Calu3 (cell line): ENCODE measurements at regions not wholly inside any gene's neighbourhood (a gene's known extent, or its start where the extent isn't known, plus 50 kb on each side); places are given as distances from the start of the nearest gene placed in this dataset.

Experiments
- BruUV-seq: library from RNA; stranded (reverse); fragments of 400-500 nt; replicated peaks from 2 replicates; lab custom pipeline; 2021; lab: Mats Ljungman, UMichigan
- CTCF ChIA-PET: fragments of 300-600 bp; sonication (Branson Sonifier 250); formaldehyde crosslinking; loops from one replicate; lab custom pipeline; 2022; ENCODE audit warnings: antibody characterized with exemption; lab: Charles Lee
- DNase-seq: peaks from one replicate; pipeline ENCODE4 v3.0.0; 2022
- H3K27ac Mint-ChIP-seq: one replicate; pipeline ENCODE4 v1.8.0; 2022; ENCODE audit warnings: mixed read lengths; ENCODE audit not compliant: unreplicated experiment
- H3K27me3 Mint-ChIP-seq: one replicate; pipeline ENCODE4 v1.8.0; 2022; ENCODE audit warnings: mixed read lengths; ENCODE audit not compliant: unreplicated experiment
- H3K36me3 Mint-ChIP-seq: one replicate; pipeline ENCODE4 v1.8.0; 2022; ENCODE audit warnings: mild to moderate bottlenecking, moderate library complexity, mixed read lengths; ENCODE audit not compliant: insufficient read depth, unreplicated experiment
- H3K4me1 Mint-ChIP-seq: one replicate; pipeline ENCODE4 v1.8.0; 2022; ENCODE audit warnings: mild to moderate bottlenecking, low read depth, mixed read lengths; ENCODE audit not compliant: unreplicated experiment
- H3K4me3 Mint-ChIP-seq: one replicate; pipeline ENCODE4 v1.8.0; 2022; ENCODE audit warnings: mild to moderate bottlenecking, low read depth, moderate library complexity, mixed read lengths; ENCODE audit not compliant: unreplicated experiment
- H3K9me3 Mint-ChIP-seq: one replicate; pipeline ENCODE4 v1.8.0; 2022; ENCODE audit warnings: low read depth, mixed read lengths; ENCODE audit not compliant: unreplicated experiment
- intact Hi-C: fragments of 100-400 bp; cut with micrococcal nuclease; formaldehyde crosslinking; loops from one replicate; pipeline ENCODE4 v1.10.0; 2022; ENCODE audit not compliant: unreplicated experiment
- TF ChIP-seq, protein P1 (sequence below): fragments of 200-600 bp; IDR thresholded peaks from one replicate; pipeline ENCODE4 v1.8.0; 2022; ENCODE audit warnings: antibody characterized with exemption; ENCODE audit not compliant: unreplicated experiment

DNA sequence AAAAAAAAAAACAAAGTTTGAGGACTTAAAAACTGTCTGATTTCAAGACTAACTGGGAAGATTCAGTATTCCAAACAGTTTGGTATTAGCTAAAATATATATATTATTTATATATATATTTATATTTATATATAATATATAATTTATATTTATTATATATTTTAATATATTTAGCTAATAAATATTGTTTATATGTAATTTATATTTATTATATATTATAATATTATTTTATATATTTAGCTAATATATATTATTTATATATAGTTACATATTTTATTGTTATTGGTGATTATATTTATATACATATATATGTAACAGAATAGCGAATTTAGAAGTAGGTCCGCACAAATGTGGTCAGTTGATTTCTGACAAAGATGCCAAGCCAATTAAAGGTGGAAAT lies 480.2 kb upstream of the C1orf87 start:
- Mint-ChIP-seq H3K36me3 (no peaks in the 10 kb centered on the region), H3K4me1 (no peaks in the 10 kb centered on the region), H3K9me3 (no peaks in the 10 kb centered on the region), H3K27me3 (no peaks in the 10 kb centered on the region), H3K27ac (no peak overlapping the region), H3K4me3 (no peak overlapping the region)
- CTCF ChIA-PET = no interaction called here
- intact Hi-C loops = no loop called here
- TF ChIP-seq, protein P1, sequence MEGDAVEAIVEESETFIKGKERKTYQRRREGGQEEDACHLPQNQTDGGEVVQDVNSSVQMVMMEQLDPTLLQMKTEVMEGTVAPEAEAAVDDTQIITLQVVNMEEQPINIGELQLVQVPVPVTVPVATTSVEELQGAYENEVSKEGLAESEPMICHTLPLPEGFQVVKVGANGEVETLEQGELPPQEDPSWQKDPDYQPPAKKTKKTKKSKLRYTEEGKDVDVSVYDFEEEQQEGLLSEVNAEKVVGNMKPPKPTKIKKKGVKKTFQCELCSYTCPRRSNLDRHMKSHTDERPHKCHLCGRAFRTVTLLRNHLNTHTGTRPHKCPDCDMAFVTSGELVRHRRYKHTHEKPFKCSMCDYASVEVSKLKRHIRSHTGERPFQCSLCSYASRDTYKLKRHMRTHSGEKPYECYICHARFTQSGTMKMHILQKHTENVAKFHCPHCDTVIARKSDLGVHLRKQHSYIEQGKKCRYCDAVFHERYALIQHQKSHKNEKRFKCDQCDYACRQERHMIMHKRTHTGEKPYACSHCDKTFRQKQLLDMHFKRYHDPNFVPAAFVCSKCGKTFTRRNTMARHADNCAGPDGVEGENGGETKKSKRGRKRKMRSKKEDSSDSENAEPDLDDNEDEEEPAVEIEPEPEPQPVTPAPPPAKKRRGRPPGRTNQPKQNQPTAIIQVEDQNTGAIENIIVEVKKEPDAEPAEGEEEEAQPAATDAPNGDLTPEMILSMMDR = no peak
- no TSS peak for BruUV-seq
- no peak for DNase-seq

DNA sequence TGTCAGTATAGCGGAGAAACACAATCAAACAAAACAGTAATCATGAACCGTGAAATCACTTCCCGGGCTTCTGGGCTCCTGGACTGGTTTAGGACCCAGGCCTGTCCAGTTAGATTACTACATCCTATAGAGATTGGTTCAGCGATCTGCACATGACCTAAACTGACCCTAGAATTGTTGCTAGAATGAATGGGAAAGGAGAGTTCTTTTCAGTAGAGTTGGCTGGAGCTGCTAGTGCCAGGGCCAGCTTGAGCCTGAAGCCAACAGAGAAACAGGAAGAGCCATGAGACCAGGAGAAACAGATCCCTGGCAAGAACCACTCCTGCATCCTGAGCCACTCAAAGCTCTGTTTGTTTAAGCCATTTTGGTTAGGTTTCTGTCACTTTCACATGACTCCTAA lies 474.3 kb upstream of the C1orf87 start:
- CTCF ChIA-PET = no interaction called here
- TF ChIP-seq, protein P1 = no peak
- BruUV-seq = no TSS peak
- no peaks in the 10 kb centered on the region for H3K4me1 Mint-ChIP-seq
- no peaks in the 10 kb centered on the region for H3K36me3 Mint-ChIP-seq
- no peak for DNase-seq
- no peak overlapping the region for H3K4me3 Mint-ChIP-seq
- H3K27ac Mint-ChIP-seq = no peak overlapping the region
- no peaks in the 10 kb centered on the region for H3K9me3 Mint-ChIP-seq
- H3K27me3 Mint-ChIP-seq = no peaks in the 10 kb centered on the region
- intact Hi-C loops = no loop called here

DNA sequence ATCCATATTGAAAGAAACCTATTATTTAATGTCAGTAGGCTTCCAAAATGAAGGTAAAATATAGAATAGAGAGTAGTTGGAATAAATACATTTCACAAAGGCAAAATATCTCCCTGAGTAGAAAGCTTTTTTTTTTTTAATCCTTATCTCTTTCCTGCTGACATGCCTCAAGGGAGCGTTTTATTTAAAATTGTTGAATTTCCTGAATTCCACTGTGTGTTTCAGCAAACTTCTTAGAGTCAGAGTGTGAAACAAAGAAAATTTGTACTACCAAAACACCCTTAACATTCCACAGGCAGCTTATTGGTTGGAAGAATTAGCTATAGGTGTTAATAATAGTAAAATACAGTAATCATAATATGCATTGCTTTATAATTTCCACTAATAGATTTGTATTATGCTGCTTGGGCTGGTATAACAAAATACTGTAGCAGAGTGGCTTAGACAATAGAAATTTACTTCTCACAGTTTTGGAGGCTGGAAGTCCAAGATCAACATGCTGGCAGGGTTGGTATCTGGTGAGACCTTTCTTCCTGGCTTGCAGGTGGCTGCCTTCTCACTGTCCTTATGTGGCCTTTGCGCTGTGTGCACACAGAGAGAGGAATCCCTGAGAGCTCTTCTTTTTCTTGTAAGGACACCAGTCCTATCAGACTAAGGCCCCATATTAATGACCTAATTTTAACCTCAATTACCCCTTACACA lies 468.4 kb upstream of the C1orf87 start:
- Mint-ChIP-seq H3K27ac (no peak overlapping the region), H3K4me3 (no peak overlapping the region), H3K36me3 (no peaks in the 10 kb centered on the region), H3K27me3 (no peaks in the 10 kb centered on the region), H3K4me1 (peaks cover 12% of the 10 kb centered on the region), H3K9me3 (no peaks in the 10 kb centered on the region)
- CTCF ChIA-PET = no interaction called here
- no TSS peak for BruUV-seq
- intact Hi-C loops = no loop called here
- no peak for DNase-seq
- TF ChIP-seq, protein P1 = no peak

DNA sequence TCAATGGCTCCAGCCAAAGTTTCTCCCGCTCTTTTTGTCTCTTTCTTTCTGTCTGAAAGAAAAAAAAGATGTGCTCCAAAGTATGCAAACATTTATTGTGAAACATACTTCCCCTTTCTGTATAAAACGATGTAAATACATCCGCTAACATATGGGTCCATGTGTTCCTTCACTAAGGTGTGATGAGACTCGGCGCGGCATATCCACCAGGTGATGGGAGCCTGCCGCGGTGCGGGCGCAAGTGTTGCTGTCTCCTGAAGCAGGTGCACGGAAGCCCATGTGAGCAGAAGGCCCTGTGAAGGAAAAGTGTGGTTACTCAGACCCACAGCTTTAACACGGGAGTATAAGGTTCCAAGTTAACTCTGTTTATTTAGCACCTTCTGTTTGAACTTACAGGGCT lies 466.6 kb upstream of the C1orf87 start:
- CTCF ChIA-PET = no interaction called here
- Mint-ChIP-seq H3K9me3 (no peaks in the 10 kb centered on the region), H3K36me3 (no peaks in the 10 kb centered on the region), H3K27me3 (no peaks in the 10 kb centered on the region), H3K4me1 (peaks cover 12% of the 10 kb centered on the region), H3K27ac (no peak overlapping the region), H3K4me3 (no peak overlapping the region)
- DNase-seq = no peak
- TF ChIP-seq, protein P1 = no peak
- intact Hi-C loops = no loop called here
- no TSS peak for BruUV-seq
